Tongue (tissue), 1 donor: ENCODE measurements at regions not wholly inside any gene's neighbourhood (a gene's known extent, or its start where the extent isn't known, plus 50 kb on each side); places are given as distances from the start of the nearest gene placed in this dataset.

Experiments
- DNase-seq: peaks from one replicate; pipeline ENCODE4 v3.0.0-alpha.2; 2015

GRCh38 chr10:88023676-88024075 is 160.3 kb downstream of the PTEN start:
- no peak for DNase-seq

GRCh38 chr10:88026031-88026430 is 162.6 kb downstream of the PTEN start:
- DNase-seq: no peak

- DNase-seq: no peak
Measured at GRCh38 chr10:88027570-88027969, 164.1 kb downstream of the PTEN start.

GRCh38 chr10:88028072-88028471 is 164.6 kb downstream of the PTEN start:
- DNase-seq: no peak

- no peak for DNase-seq
Measured at GRCh38 chr10:88028654-88029053, 165.2 kb downstream of the PTEN start.

- peak; percentile 13 for DNase-seq
Measured at GRCh38 chr10:88032566-88032965, 169.1 kb downstream of the PTEN start.

- no peak for DNase-seq
Measured at GRCh38 chr10:88033385-88033784, 170.0 kb downstream of the PTEN start.

- no peak for DNase-seq
Measured at GRCh38 chr10:88033793-88034192, 170.4 kb downstream of the PTEN start.

- no peak for DNase-seq
Measured at GRCh38 chr10:88036126-88036525, 172.7 kb downstream of the PTEN start.

GRCh38 chr10:88037623-88038022 is 174.2 kb downstream of the PTEN start:
- no peak for DNase-seq

GRCh38 chr10:88038268-88038667 is 174.8 kb downstream of the PTEN start:
- DNase-seq: peak; percentile 25

- DNase-seq: no peak
Measured at GRCh38 chr10:88039496-88040200, 176.2 kb downstream of the PTEN start.

GRCh38 chr10:88041243-88042159 is 178.1 kb downstream of the PTEN start:
- DNase-seq: peak; percentile 42

GRCh38 chr10:88042160-88043100 is 179.0 kb downstream of the PTEN start:
- peak; percentile 50 for DNase-seq

- DNase-seq: no peak
Measured at GRCh38 chr10:88045096-88045495, 181.7 kb downstream of the PTEN start.

GRCh38 chr10:88045656-88046415 is 182.4 kb downstream of the PTEN start:
- peak; percentile 60 for DNase-seq

- DNase-seq: no peak
Measured at GRCh38 chr10:88047579-88047978, 184.2 kb downstream of the PTEN start.

GRCh38 chr10:88048312-88048711 is 184.9 kb downstream of the PTEN start:
- DNase-seq: no peak

GRCh38 chr10:88049204-88049603 is 185.8 kb downstream of the PTEN start:
- no peak for DNase-seq

GRCh38 chr10:88057720-88058119 is 194.3 kb downstream of the PTEN start:
- DNase-seq: no peak

GRCh38 chr10:88058750-88059149 is 195.3 kb downstream of the PTEN start:
- no peak for DNase-seq

GRCh38 chr10:88059190-88059589 is 195.8 kb downstream of the PTEN start:
- DNase-seq: no peak
